Keratinocyte (primary cell): ENCODE measurements at regions not wholly inside any gene's neighbourhood (a gene's known extent, or its start where the extent isn't known, plus 50 kb on each side); places are given as distances from the start of the nearest gene placed in this dataset.

ENCODE experiments used
- EZH2 ChIP-seq: IDR thresholded peaks from one replicate; pipeline ENCODE4 v1.6.1; 2012; ENCODE audit warnings: inconsistent platforms, mild to moderate bottlenecking, low read length, moderate library complexity
- TF ChIP-seq, protein P1 (sequence below), 3 experiments: IDR thresholded peaks in 1 of 3; conservative IDR thresholded peaks in 1 of 3; optimal IDR thresholded peaks in 1 of 3; 2 replicates in 2 of 3; 3 replicates in 1 of 3; pipeline versions ENCODE3 to v1.5.1; 2011; ENCODE audit warnings: low read length in 3 of 3, mild to moderate bottlenecking in 3 of 3, moderate library complexity in 2 of 3, control low read depth in 1 of 3, inconsistent platforms in 1 of 3; ENCODE audit not compliant: insufficient read depth in 2 of 3; ENCODE audit errors: extremely low read depth in 1 of 3

DNA sequence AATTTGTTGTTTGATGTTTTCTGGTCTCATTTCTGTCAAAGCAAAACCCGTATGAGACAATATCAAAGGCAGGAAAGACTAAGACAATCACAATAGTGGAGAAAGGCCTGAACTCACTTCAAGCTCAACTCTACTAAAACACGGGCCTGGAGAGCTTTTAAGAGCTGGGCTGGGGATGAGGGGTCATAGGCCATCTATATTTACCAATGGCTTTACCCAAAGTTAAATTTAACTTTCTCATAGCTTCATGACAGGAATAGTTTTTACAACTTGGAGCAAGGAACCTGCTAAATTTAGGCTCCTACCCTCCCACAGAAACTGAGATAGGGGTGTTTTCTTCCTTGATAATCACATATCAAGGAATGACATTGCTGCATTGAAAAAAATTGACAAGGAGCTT, 223.4 kb upstream of the CHORDC1 start:
- TF ChIP-seq EZH2 = no peak
- TF ChIP-seq, protein P1, sequence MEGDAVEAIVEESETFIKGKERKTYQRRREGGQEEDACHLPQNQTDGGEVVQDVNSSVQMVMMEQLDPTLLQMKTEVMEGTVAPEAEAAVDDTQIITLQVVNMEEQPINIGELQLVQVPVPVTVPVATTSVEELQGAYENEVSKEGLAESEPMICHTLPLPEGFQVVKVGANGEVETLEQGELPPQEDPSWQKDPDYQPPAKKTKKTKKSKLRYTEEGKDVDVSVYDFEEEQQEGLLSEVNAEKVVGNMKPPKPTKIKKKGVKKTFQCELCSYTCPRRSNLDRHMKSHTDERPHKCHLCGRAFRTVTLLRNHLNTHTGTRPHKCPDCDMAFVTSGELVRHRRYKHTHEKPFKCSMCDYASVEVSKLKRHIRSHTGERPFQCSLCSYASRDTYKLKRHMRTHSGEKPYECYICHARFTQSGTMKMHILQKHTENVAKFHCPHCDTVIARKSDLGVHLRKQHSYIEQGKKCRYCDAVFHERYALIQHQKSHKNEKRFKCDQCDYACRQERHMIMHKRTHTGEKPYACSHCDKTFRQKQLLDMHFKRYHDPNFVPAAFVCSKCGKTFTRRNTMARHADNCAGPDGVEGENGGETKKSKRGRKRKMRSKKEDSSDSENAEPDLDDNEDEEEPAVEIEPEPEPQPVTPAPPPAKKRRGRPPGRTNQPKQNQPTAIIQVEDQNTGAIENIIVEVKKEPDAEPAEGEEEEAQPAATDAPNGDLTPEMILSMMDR (optimal IDR thresholded peaks at IDR 0.05 in 1 of 3, IDR thresholded peaks at IDR 0.05 in 1 of 3, conservative IDR thresholded peaks at IDR 0.05 in 1 of 3; ENCODE audit: extremely low read depth in 1 of 3, insufficient read depth in 2 of 3, low read length in 3 of 3) = no peak
